Mesendoderm (in vitro differentiated cells): ENCODE measurements at regions not wholly inside any gene's neighbourhood (a gene's known extent, or its start where the extent isn't known, plus 50 kb on each side); places are given as distances from the start of the nearest gene placed in this dataset.
"Not testable (repeated sequence)": the region's sequence is repeated elsewhere in the genome, so short reads cannot be mapped to it uniquely, and the experiment has no call there.

ENCODE experiments used
- DNase-seq: peaks from one replicate; pipeline ENCODE4 v3.0.0; 2013
- H2AK5ac ChIP-seq: 2 replicates; pipeline ENCODE4 v1.6.1; 2013; ENCODE audit warnings: low read length, inconsistent platforms
- H2BK120ac ChIP-seq: 2 replicates; pipeline ENCODE4 v1.6.1; 2013; ENCODE audit warnings: low read depth, mild to moderate bottlenecking, low read length, moderate library complexity, mixed read lengths
- H2BK15ac ChIP-seq: replicated peaks from 2 replicates; pipeline ENCODE4 v1.6.1; 2013; ENCODE audit warnings: low read depth, mild to moderate bottlenecking, moderate library complexity
- H2BK5ac ChIP-seq: 2 replicates; pipeline ENCODE4 v1.6.1; 2013; ENCODE audit warnings: low read length, inconsistent platforms
- H3K18ac ChIP-seq: 2 replicates; pipeline ENCODE4 v1.6.1; 2013; ENCODE audit warnings: mild to moderate bottlenecking, low read length, mixed read lengths
- H3K23ac ChIP-seq: one replicate; pipeline ENCODE4 v1.6.1; 2013; ENCODE audit warnings: low read length
- H3K27ac ChIP-seq: 2 replicates; pipeline ENCODE4 v1.5.1; 2013; ENCODE audit warnings: low read depth, mild to moderate bottlenecking, inconsistent platforms, low read length, moderate library complexity
- H3K27me3 ChIP-seq: 2 replicates; pipeline ENCODE4 v1.6.1; 2013; ENCODE audit warnings: low read length, control low read depth, mild to moderate bottlenecking, inconsistent platforms; ENCODE audit not compliant: insufficient read depth, poor library complexity
- H3K36me3 ChIP-seq: 2 replicates; pipeline ENCODE4 v1.6.1; 2013; ENCODE audit warnings: low read length, inconsistent platforms; ENCODE audit not compliant: control insufficient read depth, insufficient read depth
- H3K4ac ChIP-seq: one replicate; pipeline ENCODE4 v1.6.1; 2013; ENCODE audit warnings: low read depth, mild to moderate bottlenecking, low read length, moderate library complexity
- H3K4me1 ChIP-seq: 2 replicates; pipeline ENCODE4 v1.6.1; 2013; ENCODE audit warnings: low read depth, low read length, inconsistent platforms; ENCODE audit not compliant: control insufficient read depth
- H3K4me2 ChIP-seq: 2 replicates; pipeline ENCODE4 v1.6.1; 2013; ENCODE audit warnings: low read length
- H3K4me3 ChIP-seq: 2 replicates; pipeline ENCODE4 v1.5.1; 2013; ENCODE audit warnings: mild to moderate bottlenecking, low read length
- H3K56ac ChIP-seq: one replicate; pipeline ENCODE4 v1.6.1; 2013; ENCODE audit warnings: low read length
- H3K79me1 ChIP-seq: 2 replicates; pipeline ENCODE4 v1.6.1; 2013; ENCODE audit warnings: low read length, inconsistent platforms
- H3K79me2 ChIP-seq: 2 replicates; pipeline ENCODE4 v1.6.1; 2013; ENCODE audit warnings: mild to moderate bottlenecking, low read length; ENCODE audit not compliant: control insufficient read depth, insufficient read depth
- H3K9ac ChIP-seq: 2 replicates; pipeline ENCODE4 v1.6.1; 2013; ENCODE audit warnings: low read length, inconsistent platforms
- H4K5ac ChIP-seq: one replicate; pipeline ENCODE4 v1.6.1; 2013; ENCODE audit warnings: low read length
- H4K8ac ChIP-seq: one replicate; pipeline ENCODE4 v1.6.1; 2013; ENCODE audit warnings: low read depth, mild to moderate bottlenecking, control low read depth, low read length, moderate library complexity
- WGBS: extraction: QIAGEN DNeasy Blood & Tissue Kit; methylation state at CpG from one replicate; pipeline ENCODE4 v1.1.7; 2013; ENCODE audit warnings: low lambda C conversion rate, missing lambda C conversion rate; ENCODE audit not compliant: insufficient coverage; ENCODE audit errors: extremely low coverage; 5-methylcytosine and 5-hydroxymethylcytosine counted together

DNA sequence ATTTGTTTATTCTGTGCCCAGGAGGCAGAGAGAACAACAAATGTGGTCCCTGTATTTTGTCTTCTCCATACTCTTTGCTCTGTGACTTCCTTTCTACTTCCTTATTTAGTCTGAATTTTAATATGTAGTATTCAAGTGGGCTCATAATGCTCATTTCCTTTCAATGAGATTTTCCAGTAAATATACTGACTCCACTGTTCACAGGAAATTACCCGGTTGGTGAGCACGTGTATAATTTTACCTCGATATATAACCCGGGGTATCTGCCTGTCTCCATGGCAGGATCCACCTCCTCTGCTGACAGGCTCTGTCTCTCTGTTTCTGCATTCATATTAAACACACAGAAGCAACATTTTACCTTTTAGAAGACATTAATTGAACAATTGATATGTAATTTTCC, 166.0 kb downstream of the SLC38A4 start:
- H3K56ac ChIP-seq: no peak overlapping the region
- no peak for DNase-seq
- H3K27me3 ChIP-seq: no peaks in the 10 kb centered on the region
- H4K5ac ChIP-seq: no peak overlapping the region
- no peak overlapping the region for H3K4me3 ChIP-seq
- no peak overlapping the region for H3K18ac ChIP-seq
- peak overlapping the region; percentile 4 for H2BK120ac ChIP-seq
- WGBS: no CpG with 5 or more reads among the region's 4 CpGs
- no peaks in the 10 kb centered on the region for H3K79me1 ChIP-seq
- no peak overlapping the region for H3K9ac ChIP-seq
- no peak overlapping the region for H2BK5ac ChIP-seq
- H3K79me2 ChIP-seq: no peaks in the 10 kb centered on the region
- no peaks in the 10 kb centered on the region for H3K36me3 ChIP-seq
- no peak overlapping the region for H3K23ac ChIP-seq
- H2BK15ac ChIP-seq: no peak overlapping the region
- no peak overlapping the region for H3K4me2 ChIP-seq
- H3K4ac ChIP-seq: no peak overlapping the region
- H2AK5ac ChIP-seq: no peak overlapping the region
- no peak overlapping the region for H4K8ac ChIP-seq
- H3K27ac ChIP-seq: no peak overlapping the region
- peaks cover 11% of the 10 kb centered on the region for H3K4me1 ChIP-seq

DNA sequence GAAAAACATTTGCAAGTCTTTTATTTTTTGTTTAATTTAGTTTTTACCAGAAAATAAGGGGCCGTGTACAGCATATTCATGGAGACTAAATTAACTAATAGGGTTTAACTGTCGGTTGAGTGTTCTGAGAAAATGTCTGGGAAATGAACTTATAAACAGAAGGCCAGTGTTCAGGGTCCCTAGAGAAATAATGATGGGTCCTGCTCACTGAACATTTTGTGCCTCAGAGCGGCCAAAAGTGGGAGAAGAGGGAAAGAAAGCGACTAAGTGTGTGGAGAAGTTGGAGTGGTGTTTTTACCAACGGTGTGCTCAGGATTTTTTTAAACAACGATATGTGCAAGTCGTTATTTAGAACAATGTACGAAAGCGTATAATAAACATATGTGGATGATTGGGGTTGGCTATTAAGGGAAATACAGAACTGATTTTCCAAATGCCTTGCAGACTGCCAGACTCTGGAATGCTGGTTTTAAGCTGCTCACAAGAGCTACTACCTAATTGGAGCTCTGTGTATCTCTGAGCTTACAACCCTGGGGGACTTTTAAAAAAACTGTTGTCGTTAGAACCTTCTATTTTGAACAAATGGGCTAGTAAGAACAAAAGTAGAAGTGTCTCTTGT, 166.7 kb downstream of the SLC38A4 start:
- H3K36me3 ChIP-seq: no peaks in the 10 kb centered on the region
- H3K4me3 ChIP-seq: no peak overlapping the region
- H2BK5ac ChIP-seq: no peak overlapping the region
- no peak overlapping the region for H3K18ac ChIP-seq
- H3K4me1 ChIP-seq: peaks cover 11% of the 10 kb centered on the region
- H2BK15ac ChIP-seq: peak overlapping the region; percentile 85
- DNase-seq: peak; percentile 21
- no peak overlapping the region for H2AK5ac ChIP-seq
- H3K56ac ChIP-seq: peak overlapping the region; percentile 30
- H3K79me2 ChIP-seq: no peaks in the 10 kb centered on the region
- no peaks in the 10 kb centered on the region for H3K27me3 ChIP-seq
- H3K4me2 ChIP-seq: no peak overlapping the region
- H3K79me1 ChIP-seq: no peaks in the 10 kb centered on the region
- H3K27ac ChIP-seq: no peak overlapping the region
- no peak overlapping the region for H2BK120ac ChIP-seq
- no peak overlapping the region for H4K5ac ChIP-seq
- no peak overlapping the region for H4K8ac ChIP-seq
- H3K23ac ChIP-seq: no peak overlapping the region
- no CpG with 5 or more reads among the region's 10 CpGs for WGBS
- H3K9ac ChIP-seq: no peak overlapping the region
- H3K4ac ChIP-seq: no peak overlapping the region

DNA sequence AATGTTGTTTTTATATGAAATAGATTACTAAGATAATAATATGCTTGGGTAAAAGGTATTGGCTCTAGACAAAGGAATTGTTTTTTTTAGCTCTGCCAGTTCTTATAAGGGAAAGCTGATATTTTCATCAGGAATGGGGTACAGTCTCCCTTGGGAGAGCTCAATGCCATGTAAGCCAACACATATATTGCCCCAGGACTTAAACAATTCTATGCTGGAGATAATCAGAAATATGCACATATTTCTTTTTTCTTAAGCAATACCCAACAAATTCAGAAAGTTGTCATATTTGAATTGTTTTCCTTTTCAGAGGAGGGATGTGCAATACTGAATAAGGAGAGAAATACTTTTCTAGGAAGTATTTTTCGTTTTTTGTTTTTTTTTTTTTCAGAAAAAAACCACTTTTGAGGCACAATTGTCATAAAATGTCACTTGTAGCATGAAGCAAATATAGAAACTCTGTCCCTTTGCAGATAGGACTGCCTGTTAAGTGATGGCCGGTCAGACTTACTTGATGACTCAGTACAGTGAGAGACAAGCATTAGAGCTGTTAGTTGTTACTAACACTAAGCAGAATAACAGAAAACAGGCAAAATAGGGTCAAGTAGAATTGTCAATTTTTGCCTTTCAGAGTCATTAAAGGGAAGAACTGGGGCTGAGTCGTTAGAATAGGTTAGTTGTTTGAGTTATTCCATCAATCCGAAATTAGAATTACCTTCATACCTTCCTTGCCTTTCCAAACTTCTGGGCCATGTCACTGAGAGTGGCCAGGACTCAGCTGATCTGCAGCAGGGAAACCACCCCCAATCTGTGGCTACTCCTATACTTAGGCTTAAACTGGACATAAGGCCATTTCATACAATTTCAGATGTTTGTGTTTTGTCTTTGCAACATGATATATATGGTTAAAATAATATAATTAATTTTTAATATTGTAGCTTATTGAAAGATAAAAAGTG, 168.1 kb downstream of the SLC38A4 start:
- Histone ChIP-seq H4K8ac (no peak overlapping the region), H2BK15ac (peak overlapping the region; percentile 85), H2AK5ac (no peak overlapping the region), H3K4ac (no peak overlapping the region), H3K27me3 (no peaks in the 10 kb centered on the region), H3K4me3 (no peak overlapping the region), H3K79me1 (no peaks in the 10 kb centered on the region), H3K23ac (no peak overlapping the region), H3K27ac (no peak overlapping the region), H2BK5ac (no peak overlapping the region), H2BK120ac (no peak overlapping the region), H3K9ac (no peak overlapping the region), H3K4me2 (no peak overlapping the region), H3K36me3 (no peaks in the 10 kb centered on the region), H3K79me2 (no peaks in the 10 kb centered on the region), H3K56ac (no peak overlapping the region), H4K5ac (no peak overlapping the region), H3K4me1 (peaks cover 11% of the 10 kb centered on the region), H3K18ac (no peak overlapping the region)
- DNase-seq: no peak
- WGBS: no CpG with 5 or more reads among the region's 4 CpGs

DNA sequence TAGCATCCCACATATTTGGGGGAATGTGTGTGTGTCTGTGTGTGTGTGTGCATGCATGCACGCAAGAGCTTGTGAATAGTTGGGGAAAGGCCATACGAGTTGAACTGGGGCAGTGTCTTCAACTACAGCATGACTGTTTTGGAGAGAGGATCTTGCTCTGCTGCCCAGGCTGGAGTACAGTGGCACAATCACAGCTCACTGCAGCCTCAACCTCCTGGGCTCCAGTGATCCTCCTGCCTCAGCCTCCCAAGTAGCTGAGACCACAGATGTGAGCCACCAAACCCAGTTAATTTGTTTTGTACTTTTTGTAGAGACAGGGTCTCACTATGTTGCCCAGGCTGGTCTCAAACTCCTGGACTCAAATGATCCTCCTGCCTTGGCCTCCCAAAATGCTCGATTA, 169.8 kb downstream of the SLC38A4 start:
- H3K23ac ChIP-seq, H3K18ac ChIP-seq, H3K4ac ChIP-seq, H4K8ac ChIP-seq, H4K5ac ChIP-seq, H2AK5ac ChIP-seq, H3K79me1 ChIP-seq, H3K79me2 ChIP-seq, H3K27ac ChIP-seq, H2BK5ac ChIP-seq, H3K36me3 ChIP-seq, H2BK120ac ChIP-seq, H3K9ac ChIP-seq, H2BK15ac ChIP-seq, H3K4me2 ChIP-seq, H3K4me3 ChIP-seq, H3K4me1 ChIP-seq, H3K56ac ChIP-seq, DNase-seq, H3K27me3 ChIP-seq: not testable (repeated sequence)
- WGBS: no CpG with 5 or more reads among the region's 3 CpGs

DNA sequence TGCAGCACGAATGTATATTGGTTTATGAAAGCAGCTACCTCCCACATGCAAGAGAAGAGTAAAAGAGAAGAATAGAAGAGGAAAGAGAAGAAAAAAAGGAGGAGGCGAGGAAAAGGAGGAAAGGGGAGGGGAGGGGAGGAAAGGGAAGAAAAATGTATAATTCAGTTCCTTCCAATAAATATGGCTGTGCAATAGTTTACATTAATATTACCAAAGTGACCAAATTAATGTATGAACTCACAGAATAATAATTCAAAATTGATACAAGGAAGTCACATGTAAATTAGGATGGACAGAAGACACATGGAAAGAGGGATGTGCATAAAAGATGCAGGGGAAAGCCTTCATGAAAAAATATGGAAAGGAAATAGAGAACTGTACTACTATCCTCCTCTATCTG, 172.5 kb downstream of the SLC38A4 start:
- no peaks in the 10 kb centered on the region for H3K36me3 ChIP-seq
- no peak overlapping the region for H3K23ac ChIP-seq
- H2AK5ac ChIP-seq: no peak overlapping the region
- DNase-seq: no peak
- H3K4ac ChIP-seq: no peak overlapping the region
- no peak overlapping the region for H3K4me2 ChIP-seq
- no peak overlapping the region for H4K8ac ChIP-seq
- H3K9ac ChIP-seq: no peak overlapping the region
- no peak overlapping the region for H3K4me3 ChIP-seq
- H3K79me1 ChIP-seq: no peaks in the 10 kb centered on the region
- H3K27ac ChIP-seq: no peak overlapping the region
- WGBS: no CpG with 5 or more reads among the region's 2 CpGs
- H3K79me2 ChIP-seq: no peaks in the 10 kb centered on the region
- no peaks in the 10 kb centered on the region for H3K4me1 ChIP-seq
- H4K5ac ChIP-seq: no peak overlapping the region
- no peaks in the 10 kb centered on the region for H3K27me3 ChIP-seq
- H2BK120ac ChIP-seq: no peak overlapping the region
- no peak overlapping the region for H2BK15ac ChIP-seq
- H2BK5ac ChIP-seq: no peak overlapping the region
- H3K56ac ChIP-seq: no peak overlapping the region
- H3K18ac ChIP-seq: no peak overlapping the region
